ENCODE measurements at regions not wholly inside any gene's neighbourhood (a gene's known extent, or its start where the extent isn't known, plus 50 kb on each side); places are given as distances from the start of the nearest gene placed in this dataset.
"Not testable (repeated sequence)": the region's sequence is repeated elsewhere in the genome, so short reads cannot be mapped to it uniquely, and the experiment has no call there.

- no peak for DNase-seq (ENCODE audit: low read depth)
Observed at GRCh38 chr2:187871506-187871905, 317.3 kb upstream of the TFPI start.

GRCh38 chr2:187873132-187873531, 318.9 kb upstream of the TFPI start:
- DNase-seq (ENCODE audit: low read depth), result no peak

- DNase-seq (ENCODE audit: low read depth), result no peak
Observed at GRCh38 chr2:187874786-187875185, 320.6 kb upstream of the TFPI start.

- no peak for DNase-seq (ENCODE audit: low read depth)
Observed at GRCh38 chr2:187875261-187876141, 321.3 kb upstream of the TFPI start.

- DNase-seq (ENCODE audit: low read depth), result no peak
Observed at GRCh38 chr2:187876554-187876953, 322.3 kb upstream of the TFPI start.

- no peak for DNase-seq (ENCODE audit: low read depth)
Observed at GRCh38 chr2:187877391-187877790, 323.2 kb upstream of the TFPI start.

GRCh38 chr2:187878112-187878511, 323.9 kb upstream of the TFPI start:
- no peak for DNase-seq (ENCODE audit: low read depth)

- DNase-seq (ENCODE audit: low read depth), result no peak
Observed at GRCh38 chr2:187879491-187879890, 325.3 kb upstream of the TFPI start.

GRCh38 chr2:187884003-187884402, 329.8 kb upstream of the TFPI start:
- DNase-seq (ENCODE audit: low read depth), result no peak

- no peak for DNase-seq (ENCODE audit: low read depth)
Observed at GRCh38 chr2:187890690-187891089, 336.5 kb upstream of the TFPI start.

GRCh38 chr2:187900021-187900420, 345.8 kb upstream of the TFPI start:
- DNase-seq (ENCODE audit: low read depth), result peak; percentile 43

- no peak for DNase-seq (ENCODE audit: low read depth)
Observed at GRCh38 chr2:187906021-187906420, 351.8 kb upstream of the TFPI start.

GRCh38 chr2:187910922-187911321, 356.7 kb upstream of the TFPI start:
- DNase-seq (ENCODE audit: low read depth), result not testable (repeated sequence)

- peak; percentile 43 for DNase-seq (ENCODE audit: low read depth)
Observed at GRCh38 chr2:187912950-187913349, 358.7 kb upstream of the TFPI start.

- no peak for DNase-seq (ENCODE audit: low read depth)
Observed at GRCh38 chr2:187915810-187916209, 361.6 kb upstream of the TFPI start.

- no peak for DNase-seq (ENCODE audit: low read depth)
Observed at GRCh38 chr2:187916799-187917198, 362.6 kb upstream of the TFPI start.

- DNase-seq (ENCODE audit: low read depth), result peak; percentile 34
Observed at GRCh38 chr2:187917535-187917934, 363.3 kb upstream of the TFPI start.

- no peak for DNase-seq (ENCODE audit: low read depth)
Observed at GRCh38 chr2:187918996-187919821, 365.0 kb upstream of the TFPI start.

- DNase-seq (ENCODE audit: low read depth), result peak; percentile 6
Observed at GRCh38 chr2:187920511-187920910, 366.3 kb upstream of the TFPI start.

- DNase-seq (ENCODE audit: low read depth), result no peak
Observed at GRCh38 chr2:187922846-187923245, 368.6 kb upstream of the TFPI start.

- DNase-seq (ENCODE audit: low read depth), result no peak
Observed at GRCh38 chr2:187924293-187924692, 367.4 kb upstream of the GULP1 start.

GRCh38 chr2:187934236-187934635, 357.4 kb upstream of the GULP1 start:
- DNase-seq (ENCODE audit: low read depth), result no peak

- DNase-seq (ENCODE audit: low read depth), result no peak
Observed at GRCh38 chr2:187934692-187935091, 357.0 kb upstream of the GULP1 start.

Data from ELR (cell line).